ENCODE measurements at regions not wholly inside any gene's neighbourhood (a gene's known extent, or its start where the extent isn't known, plus 50 kb on each side); places are given as distances from the start of the nearest gene placed in this dataset.

DNA sequence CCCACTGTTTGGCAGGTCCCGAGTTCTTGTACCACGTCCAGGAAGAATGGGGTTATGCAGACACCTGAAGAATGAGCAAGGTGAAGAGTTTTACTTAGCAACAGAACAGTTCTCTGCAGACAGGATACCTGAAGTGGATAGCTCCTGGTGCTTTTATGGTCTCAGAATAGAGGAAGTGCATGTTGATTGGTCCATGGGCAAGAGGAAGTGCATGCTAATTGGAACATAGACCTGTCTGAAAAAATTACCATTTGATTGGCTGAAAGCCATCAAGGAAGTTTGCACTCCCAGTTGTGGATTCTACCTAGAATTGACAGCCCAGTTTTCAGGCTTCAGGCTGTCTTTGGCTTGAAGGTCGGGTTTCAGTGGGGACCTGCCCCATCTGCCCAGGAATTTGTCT, 887.5 kb downstream of the FAT4 start:
- no peak overlapping the region for H2AFZ ChIP-seq (ENCODE audit: control insufficient read depth, low read depth, low read length)
- in situ Hi-C loops (cut with MboI), result no loop called here
- 5% methylated on average over 3 of the region's 3 CpGs for WGBS (ENCODE audit: insufficient coverage, insufficient replicate concordance, low lambda C conversion rate, missing lambda C conversion rate)

DNA sequence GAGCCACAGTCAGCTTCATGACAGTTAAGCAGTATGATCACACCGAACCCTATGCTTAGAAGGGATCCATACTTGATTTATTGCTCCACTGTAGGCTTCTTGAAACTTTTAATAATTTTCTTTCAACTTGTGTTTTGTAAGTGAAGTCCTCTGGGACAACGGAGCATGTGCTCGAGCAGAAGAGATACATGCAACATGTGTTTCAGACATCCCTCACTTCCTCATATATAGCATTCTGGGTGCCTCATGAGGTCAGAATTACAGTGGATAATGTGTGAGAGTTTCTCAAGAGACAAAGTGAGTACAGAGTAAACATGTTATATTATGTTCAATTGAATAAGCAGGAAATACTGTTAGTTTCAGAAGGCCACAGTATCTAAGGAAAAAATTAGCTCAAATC, 893.2 kb downstream of the FAT4 start:
- Histone ChIP-seq H3K79me2 (ENCODE audit: control insufficient read depth, insufficient read depth, low read length) (no peaks in the 10 kb centered on the region), H3K9ac (ENCODE audit: control insufficient read depth, insufficient read depth, low read length) (no peak overlapping the region), H4K20me1 (ENCODE audit: control insufficient read depth, insufficient read depth) (no peaks in the 10 kb centered on the region), H3K27ac (ENCODE audit: control insufficient read depth, insufficient read depth) (no peak overlapping the region), H2AFZ (ENCODE audit: control insufficient read depth, low read depth, low read length) (no peak overlapping the region), H3K27me3 (replicated peaks in 1 of 2; ENCODE audit: control insufficient read depth in 2 of 2, insufficient read depth in 2 of 2, low read length in 1 of 2) (no peaks in the 10 kb centered on the region), H3K4me3 (no peak overlapping the region), H3K4me1 (ENCODE audit: control insufficient read depth, insufficient read depth, low read length) (no peaks in the 10 kb centered on the region), H3K36me3 (ENCODE audit: control insufficient read depth in 2 of 2, insufficient read depth in 2 of 2, low read length in 1 of 2) (no peaks in the 10 kb centered on the region), H3K4me2 (ENCODE audit: control insufficient read depth, insufficient read depth) (no peak overlapping the region), H3K9me3 (replicated peaks; ENCODE audit: control insufficient read depth, insufficient read depth, low read length) (no peaks in the 10 kb centered on the region)
- ATAC-seq (no peak), DNase-seq (ENCODE audit: low read depth, low spot score) (no peak), FAIRE-seq (no peak)
- intact Hi-C loops (cut with micrococcal nuclease; ENCODE audit: unreplicated experiment) (no loop called here), in situ Hi-C loops (cut with MboI) (no loop called here)
- no TSS peak for BruUV-seq (replicated peaks)
- TF ChIP-seq, protein P1, sequence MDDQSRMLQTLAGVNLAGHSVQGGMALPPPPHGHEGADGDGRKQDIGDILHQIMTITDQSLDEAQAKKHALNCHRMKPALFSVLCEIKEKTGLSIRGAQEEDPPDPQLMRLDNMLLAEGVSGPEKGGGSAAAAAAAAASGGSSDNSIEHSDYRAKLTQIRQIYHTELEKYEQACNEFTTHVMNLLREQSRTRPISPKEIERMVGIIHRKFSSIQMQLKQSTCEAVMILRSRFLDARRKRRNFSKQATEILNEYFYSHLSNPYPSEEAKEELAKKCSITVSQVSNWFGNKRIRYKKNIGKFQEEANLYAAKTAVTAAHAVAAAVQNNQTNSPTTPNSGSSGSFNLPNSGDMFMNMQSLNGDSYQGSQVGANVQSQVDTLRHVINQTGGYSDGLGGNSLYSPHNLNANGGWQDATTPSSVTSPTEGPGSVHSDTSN (IDR thresholded peaks at IDR 0.05; ENCODE audit: insufficient replicate concordance, low read depth, low read length), result no peak
- WGBS (ENCODE audit: insufficient coverage, insufficient replicate concordance, low lambda C conversion rate, missing lambda C conversion rate), result 49% methylated on average over 3 of the region's 3 CpGs
- ChIA-PET POLR2A (no interaction called here), SMC1A (ENCODE audit: uncharacterized antibody, unreplicated experiment) (interaction anchor here (0.6 to 1.5 kb wide), 3 partner anchors 22 to 565 kb away, joined by 3 read pairs; no protein-coding TSS in a partner anchor), CTCF (no interaction called here), RAD21 (ENCODE audit: unreplicated experiment) (no interaction called here)

More for the DNA sequence above, 887.5 kb downstream of the FAT4 start:
- H3K9ac ChIP-seq (ENCODE audit: control insufficient read depth, insufficient read depth, low read length), result no peak overlapping the region
- no peaks in the 10 kb centered on the region for H3K36me3 ChIP-seq (ENCODE audit: control insufficient read depth in 2 of 2, insufficient read depth in 2 of 2, low read length in 1 of 2)
- ChIA-PET CTCF (no interaction called here), SMC1A (ENCODE audit: uncharacterized antibody, unreplicated experiment) (interaction anchor here (1.2 kb wide), 1 partner anchor 12 kb away, joined by 3 read pairs; no protein-coding TSS in a partner anchor), POLR2A (no interaction called here), RAD21 (ENCODE audit: unreplicated experiment) (no interaction called here)
- no peak overlapping the region for H3K27ac ChIP-seq (ENCODE audit: control insufficient read depth, insufficient read depth)
- no peaks in the 10 kb centered on the region for H4K20me1 ChIP-seq (ENCODE audit: control insufficient read depth, insufficient read depth)
- intact Hi-C loops (cut with micrococcal nuclease; ENCODE audit: unreplicated experiment), result no loop called here
- DNase-seq (ENCODE audit: low read depth, low spot score), result no peak
- H3K79me2 ChIP-seq (ENCODE audit: control insufficient read depth, insufficient read depth, low read length), result no peaks in the 10 kb centered on the region
- peak; percentile 34; the same call in 1 of the 2 replicates for TF ChIP-seq SPI1 (IDR thresholded peaks at IDR 0.05; ENCODE audit: borderline replicate concordance, insufficient read depth, low read depth, low read length)
- TF ChIP-seq, protein P1 (IDR thresholded peaks at IDR 0.05; ENCODE audit: insufficient replicate concordance, low read depth, low read length), result no peak
- no peak overlapping the region for H3K4me3 ChIP-seq
- BruUV-seq (replicated peaks), result no TSS peak
- FAIRE-seq, result no peak
- H3K27me3 ChIP-seq (replicated peaks in 1 of 2; ENCODE audit: control insufficient read depth in 2 of 2, insufficient read depth in 2 of 2, low read length in 1 of 2), result no peaks in the 10 kb centered on the region
- no peaks in the 10 kb centered on the region; the same call in 2 of the 3 replicates for H3K9me3 ChIP-seq (replicated peaks; ENCODE audit: control insufficient read depth, insufficient read depth, low read length)
- H3K4me2 ChIP-seq (ENCODE audit: control insufficient read depth, insufficient read depth), result no peak overlapping the region
- H3K4me1 ChIP-seq (ENCODE audit: control insufficient read depth, insufficient read depth, low read length), result no peaks in the 10 kb centered on the region
- ATAC-seq, result no peak
